GM23338 (cell line): ENCODE measurements at regions not wholly inside any gene's neighbourhood (a gene's known extent, or its start where the extent isn't known, plus 50 kb on each side); places are given as distances from the start of the nearest gene placed in this dataset.

Experiments used
- ATAC-seq: fragments of 200-7000 bp; cut with Tn5 transposase; 3 replicates; pipeline ENCODE4 v1.9.1; 2020
- DNase-seq: peaks from one replicate; pipeline ENCODE4 v3.0.0-alpha.2; 2015; ENCODE audit warnings: low spot score
- H2AFZ ChIP-seq: fragments of 200-600 bp; sonication (generic); 2 replicates; pipeline ENCODE4 v1.8.0; 2016; ENCODE audit warnings: antibody characterized with exemption, mild to moderate bottlenecking, moderate library complexity
- H3F3A ChIP-seq: fragments of 200-600 bp; sonication (generic); replicated peaks from 2 replicates; pipeline ENCODE4 v1.8.0; 2017; ENCODE audit warnings: antibody characterized with exemption, mixed run types, low read depth
- H3K27ac ChIP-seq: fragments of 200-600 bp; sonication (generic); 2 replicates; pipeline ENCODE4 v1.6.1; 2016; ENCODE audit warnings: low read depth
- H3K27me3 ChIP-seq: fragments of 200-600 bp; sonication (generic); 2 replicates; pipeline ENCODE4 v1.8.0; 2016; ENCODE audit warnings: mild to moderate bottlenecking, mixed run types, moderate library complexity; ENCODE audit not compliant: insufficient read depth
- H3K36me3 ChIP-seq: fragments of 200-600 bp; sonication (generic); 2 replicates; pipeline ENCODE4 v1.8.0; 2016; ENCODE audit warnings: mild to moderate bottlenecking; ENCODE audit not compliant: insufficient read depth
- H3K4me1 ChIP-seq: fragments of 200-600 bp; sonication (generic); 2 replicates; pipeline ENCODE4 v1.8.0; 2016; ENCODE audit warnings: mild to moderate bottlenecking, moderate library complexity; ENCODE audit not compliant: insufficient read depth
- H3K4me2 ChIP-seq: fragments of 200-600 bp; sonication (generic); 2 replicates; pipeline ENCODE4 v1.7.1; 2017; ENCODE audit warnings: mixed run types
- H3K4me3 ChIP-seq: fragments of 200-600 bp; sonication (generic); 2 replicates; pipeline ENCODE4 v1.6.1; 2016; ENCODE audit warnings: mixed run types
- H3K79me2 ChIP-seq: fragments of 200-600 bp; sonication (generic); replicated peaks from 2 replicates; pipeline ENCODE4 v1.8.0; 2017; ENCODE audit warnings: mild to moderate bottlenecking; ENCODE audit not compliant: insufficient read depth
- H3K9me2 ChIP-seq: fragments of 200-600 bp; sonication (generic); 2 replicates; pipeline ENCODE4 v1.8.0; 2017; ENCODE audit not compliant: insufficient read depth
- H4K20me1 ChIP-seq: fragments of 200-600 bp; sonication (generic); replicated peaks from 2 replicates; pipeline ENCODE4 v1.8.0; 2017; ENCODE audit warnings: mild to moderate bottlenecking; ENCODE audit not compliant: insufficient read depth
- H3K27ac Mint-ChIP-seq: 2 replicates; pipeline ENCODE4 v1.8.0; 2020; ENCODE audit warnings: inconsistent platforms, mild to moderate bottlenecking, moderate library complexity, mixed read lengths
- H3K27me3 Mint-ChIP-seq: 3 replicates; pipeline ENCODE4 v1.8.0; 2022; ENCODE audit warnings: low read depth, mild to moderate bottlenecking, moderate library complexity, mixed read lengths, inconsistent platforms; ENCODE audit not compliant: insufficient read depth, poor library complexity
- H3K36me3 Mint-ChIP-seq: 3 replicates; pipeline ENCODE4 v1.8.0; 2021; ENCODE audit warnings: low read depth, mild to moderate bottlenecking, inconsistent platforms, moderate library complexity, mixed read lengths
- H3K4me1 Mint-ChIP-seq: 3 replicates; pipeline ENCODE4 v1.8.0; 2020; ENCODE audit warnings: mild to moderate bottlenecking, inconsistent platforms, mixed read lengths
- H3K4me3 Mint-ChIP-seq: 3 replicates; pipeline ENCODE4 v1.8.0; 2021; ENCODE audit warnings: moderate library complexity, mild to moderate bottlenecking, inconsistent platforms, mixed read lengths
- H3K9me3 Mint-ChIP-seq: 3 replicates; pipeline ENCODE4 v1.8.0; 2020; ENCODE audit warnings: moderate library complexity, mild to moderate bottlenecking, inconsistent platforms, mixed read lengths
- CREB1 ChIP-seq: fragments of 250-450 bp; sonication (Bioruptor Pico); IDR thresholded peaks from 2 replicates; pipeline ENCODE4 v1.5.0; 2020; ENCODE audit warnings: low read depth, mild to moderate bottlenecking, moderate library complexity
- CTCF ChIP-seq, 2 experiments: fragments of 200-600 bp in 1 of 2; sonication (generic) in 1 of 2; conservative IDR thresholded peaks; 2 replicates each; pipeline versions ENCODE4 v1.5.1 to v1.6.1; 2016 to 2017; ENCODE audit warnings: antibody characterized with exemption in 2 of 2, low read depth in 2 of 2, mild to moderate bottlenecking in 2 of 2, moderate library complexity in 1 of 2
- EZH2phosphoT487 ChIP-seq: fragments of 200-600 bp; sonication (generic); IDR thresholded peaks from one replicate; pipeline ENCODE4 v1.8.1; 2018; ENCODE audit warnings: antibody characterized with exemption; ENCODE audit not compliant: unreplicated experiment
- JUNB ChIP-seq: IDR thresholded peaks from one replicate; pipeline ENCODE4 v1.6.1; 2016; ENCODE audit warnings: antibody characterized with exemption; ENCODE audit not compliant: unreplicated experiment
- NANOG ChIP-seq: IDR thresholded peaks from 2 replicates; pipeline ENCODE4 v1.6.1; 2016; ENCODE audit warnings: antibody characterized with exemption, borderline replicate concordance
- POLR2AphosphoS5 ChIP-seq: IDR thresholded peaks from 2 replicates; pipeline ENCODE4 v1.6.1; 2016; ENCODE audit warnings: antibody characterized with exemption, low read depth
- REST ChIP-seq: IDR thresholded peaks from one replicate; pipeline ENCODE4 v1.6.1; 2018; ENCODE audit warnings: antibody characterized with exemption; ENCODE audit not compliant: unreplicated experiment
- STAT1 ChIP-seq: IDR thresholded peaks from one replicate; pipeline ENCODE4 v1.6.1; 2016; ENCODE audit warnings: antibody characterized with exemption; ENCODE audit not compliant: unreplicated experiment
- ZNF114 ChIP-seq: fragments of 250-450 bp; sonication (Bioruptor Pico); IDR thresholded peaks from 2 replicates; pipeline ENCODE4 v1.5.0; 2020; ENCODE audit warnings: mild to moderate bottlenecking, moderate library complexity
- ZNF331 ChIP-seq: fragments of 250-450 bp; sonication (Bioruptor Pico); IDR thresholded peaks from 2 replicates; pipeline ENCODE4 v1.5.0; 2020; ENCODE audit warnings: low read depth, mild to moderate bottlenecking, moderate library complexity
- TF ChIP-seq, protein P1 (sequence below): IDR thresholded peaks from 2 replicates; pipeline ENCODE4 v1.6.1; 2016; ENCODE audit warnings: antibody characterized with exemption

GRCh38 chr18:29556070-29556469 is 1379.1 kb upstream of the CDH2 start:
- no peak overlapping the region for H3K27ac Mint-ChIP-seq
- Histone ChIP-seq H3K27ac (no peak overlapping the region), H3K4me2 (no peak overlapping the region), H3K4me3 (no peak overlapping the region), H3K36me3 (no peaks in the 10 kb centered on the region), H3K4me1 (no peaks in the 10 kb centered on the region), H3K9me2 (no peaks in the 10 kb centered on the region), H3F3A (no peaks in the 10 kb centered on the region), H3K79me2 (no peaks in the 10 kb centered on the region), H4K20me1 (no peaks in the 10 kb centered on the region), H2AFZ (no peak overlapping the region), H3K27me3 (no peaks in the 10 kb centered on the region)
- no peaks in the 10 kb centered on the region for H3K9me3 Mint-ChIP-seq
- no peaks in the 10 kb centered on the region for H3K4me1 Mint-ChIP-seq
- H3K27me3 Mint-ChIP-seq: peaks cover 1% of the 10 kb centered on the region
- no peak overlapping the region for H3K4me3 Mint-ChIP-seq
- TF ChIP-seq CTCF (conservative IDR thresholded peaks at IDR 0.05; ENCODE audit: low read depth in 2 of 2) (peak; percentile 42 to 50), JUNB (no peak)
- ATAC-seq (peak; percentile 55), DNase-seq (peak; percentile 41)
- H3K36me3 Mint-ChIP-seq: no peaks in the 10 kb centered on the region

DNA sequence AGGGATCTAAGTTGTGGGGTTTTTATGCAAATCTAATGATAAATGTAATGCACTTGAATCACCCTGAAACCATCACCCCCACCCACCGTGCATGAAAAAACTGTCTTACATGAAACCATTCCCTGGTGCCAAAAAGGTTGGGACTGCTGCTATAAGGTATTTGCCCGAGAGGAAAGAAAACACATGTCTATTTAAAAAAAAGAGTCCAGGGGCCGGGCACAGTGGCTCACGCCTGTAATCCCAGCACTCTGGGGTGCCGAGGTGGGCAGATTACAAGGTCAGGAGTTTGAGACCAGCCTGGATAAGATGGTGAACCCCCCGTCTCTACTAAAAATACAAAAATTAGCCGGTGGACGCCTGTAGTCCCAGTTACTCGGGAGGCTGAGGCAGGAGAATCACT is 1372.8 kb upstream of the CDH2 start:
- Mint-ChIP-seq H3K4me3 (no peak overlapping the region), H3K27me3 (no peaks in the 10 kb centered on the region), H3K9me3 (no peaks in the 10 kb centered on the region; the same call in 2 of the 3 replicates), H3K36me3 (no peaks in the 10 kb centered on the region), H3K4me1 (no peaks in the 10 kb centered on the region), H3K27ac (no peak overlapping the region)
- Histone ChIP-seq H2AFZ (no peak overlapping the region), H3K27ac (no peak overlapping the region), H3K4me3 (no peak overlapping the region), H3F3A (no peaks in the 10 kb centered on the region), H4K20me1 (no peaks in the 10 kb centered on the region), H3K4me2 (no peak overlapping the region), H3K27me3 (no peaks in the 10 kb centered on the region), H3K9me2 (peaks cover 9% of the 10 kb centered on the region), H3K4me1 (no peaks in the 10 kb centered on the region), H3K79me2 (no peaks in the 10 kb centered on the region), H3K36me3 (no peaks in the 10 kb centered on the region)
- DNase-seq (no peak), ATAC-seq (no peak)
- TF ChIP-seq CTCF (conservative IDR thresholded peaks at IDR 0.05; ENCODE audit: low read depth in 2 of 2) (no peak), CREB1 (no peak), STAT1 (no peak), EZH2phosphoT487 (no peak), JUNB (no peak), POLR2AphosphoS5 (no peak), NANOG (no peak), ZNF331 (no peak), ZNF114 (CRISPR knock-in tag) (no peak), REST (no peak)
- TF ChIP-seq, protein P1, sequence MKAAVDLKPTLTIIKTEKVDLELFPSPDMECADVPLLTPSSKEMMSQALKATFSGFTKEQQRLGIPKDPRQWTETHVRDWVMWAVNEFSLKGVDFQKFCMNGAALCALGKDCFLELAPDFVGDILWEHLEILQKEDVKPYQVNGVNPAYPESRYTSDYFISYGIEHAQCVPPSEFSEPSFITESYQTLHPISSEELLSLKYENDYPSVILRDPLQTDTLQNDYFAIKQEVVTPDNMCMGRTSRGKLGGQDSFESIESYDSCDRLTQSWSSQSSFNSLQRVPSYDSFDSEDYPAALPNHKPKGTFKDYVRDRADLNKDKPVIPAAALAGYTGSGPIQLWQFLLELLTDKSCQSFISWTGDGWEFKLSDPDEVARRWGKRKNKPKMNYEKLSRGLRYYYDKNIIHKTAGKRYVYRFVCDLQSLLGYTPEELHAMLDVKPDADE: no peak
